Gastrocnemius medialis (tissue), 4 donors: ENCODE measurements at regions not wholly inside any gene's neighbourhood (a gene's known extent, or its start where the extent isn't known, plus 50 kb on each side); places are given as distances from the start of the nearest gene placed in this dataset.

ENCODE experiments used
- POLR2A ChIP-seq, 2 donors: fragments of 450-650 bp; IDR thresholded peaks; one replicate each; pipeline ENCODE4 v1.6.1; 2017; ENCODE audit warnings: antibody characterized with exemption in 2 of 2, mild to moderate bottlenecking in 2 of 2, moderate library complexity in 2 of 2
- TF ChIP-seq, protein P1 (sequence below), 5 experiments: fragments of 450-650 bp in 3 of 5; fragments of 200-600 bp in 2 of 5; sonication (generic) in 2 of 5; IDR thresholded peaks in 4 of 5; conservative IDR thresholded peaks in 1 of 5; 1 replicate in 4 of 5; 2 replicates in 1 of 5; pipeline ENCODE4 v1.5.1; 2016 to 2019; ENCODE audit warnings: antibody characterized with exemption in 5 of 5, mild to moderate bottlenecking in 3 of 5, moderate library complexity in 3 of 5

- TF ChIP-seq, protein P1, sequence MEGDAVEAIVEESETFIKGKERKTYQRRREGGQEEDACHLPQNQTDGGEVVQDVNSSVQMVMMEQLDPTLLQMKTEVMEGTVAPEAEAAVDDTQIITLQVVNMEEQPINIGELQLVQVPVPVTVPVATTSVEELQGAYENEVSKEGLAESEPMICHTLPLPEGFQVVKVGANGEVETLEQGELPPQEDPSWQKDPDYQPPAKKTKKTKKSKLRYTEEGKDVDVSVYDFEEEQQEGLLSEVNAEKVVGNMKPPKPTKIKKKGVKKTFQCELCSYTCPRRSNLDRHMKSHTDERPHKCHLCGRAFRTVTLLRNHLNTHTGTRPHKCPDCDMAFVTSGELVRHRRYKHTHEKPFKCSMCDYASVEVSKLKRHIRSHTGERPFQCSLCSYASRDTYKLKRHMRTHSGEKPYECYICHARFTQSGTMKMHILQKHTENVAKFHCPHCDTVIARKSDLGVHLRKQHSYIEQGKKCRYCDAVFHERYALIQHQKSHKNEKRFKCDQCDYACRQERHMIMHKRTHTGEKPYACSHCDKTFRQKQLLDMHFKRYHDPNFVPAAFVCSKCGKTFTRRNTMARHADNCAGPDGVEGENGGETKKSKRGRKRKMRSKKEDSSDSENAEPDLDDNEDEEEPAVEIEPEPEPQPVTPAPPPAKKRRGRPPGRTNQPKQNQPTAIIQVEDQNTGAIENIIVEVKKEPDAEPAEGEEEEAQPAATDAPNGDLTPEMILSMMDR (IDR thresholded peaks at IDR 0.05 in 4 of 5, conservative IDR thresholded peaks at IDR 0.05 in 1 of 5) = no peak
- no peak for TF ChIP-seq POLR2A (IDR thresholded peaks at IDR 0.05)
These were observed 75.7 kb upstream of the LARP1 start for GRCh38 chr5:154679501-154679900.
